GM18498 (cell line): ENCODE measurements at regions not wholly inside any gene's neighbourhood (a gene's known extent, or its start where the extent isn't known, plus 50 kb on each side); places are given as distances from the start of the nearest gene placed in this dataset.

Source experiments
- ATAC-seq: cut with Tn5 transposase; IDR thresholded peaks from one replicate; pipeline ENCODE4 v1.9.1; 2021; ENCODE audit warnings: mild to moderate bottlenecking, moderate library complexity; ENCODE audit not compliant: unreplicated experiment

GRCh38 chr18:62665188-62665587, 50.2 kb upstream of the PHLPP1 start:
- no peak for ATAC-seq
